Suprapubic skin (tissue), 4 donors: ENCODE measurements at regions not wholly inside any gene's neighbourhood (a gene's known extent, or its start where the extent isn't known, plus 50 kb on each side); places are given as distances from the start of the nearest gene placed in this dataset.

Experiments used
- DNase-seq, 2 donors: peaks; one replicate each; pipeline ENCODE4 v3.0.0-alpha.2; 2019; ENCODE audit warnings: low spot score in 2 of 2
- H3K27ac ChIP-seq: fragments of 200-600 bp; sonication (generic); one replicate; pipeline ENCODE4 v1.5.1; 2019
- H3K27me3 ChIP-seq: fragments of 200-600 bp; sonication (generic); one replicate; pipeline ENCODE4 v1.5.1; 2019
- H3K36me3 ChIP-seq: fragments of 200-600 bp; sonication (generic); one replicate; pipeline ENCODE4 v1.5.1; 2019
- H3K4me1 ChIP-seq: fragments of 200-600 bp; sonication (generic); one replicate; pipeline ENCODE4 v1.5.1; 2019
- H3K4me3 ChIP-seq: fragments of 200-600 bp; sonication (generic); one replicate; pipeline ENCODE4 v1.5.1; 2019; ENCODE audit warnings: mild to moderate bottlenecking
- H3K9me3 ChIP-seq: fragments of 200-600 bp; sonication (generic); one replicate; pipeline ENCODE4 v1.5.1; 2019
- CTCF ChIP-seq, 2 donors: fragments of 200-600 bp in 1 of 2; fragments of 450-650 bp in 1 of 2; sonication (generic) in 1 of 2; IDR thresholded peaks; one replicate each; pipeline ENCODE4 v1.5.1; 2016 to 2019; ENCODE audit warnings: antibody characterized with exemption in 2 of 2, mild to moderate bottlenecking in 1 of 2, moderate library complexity in 1 of 2
- EP300 ChIP-seq: sonication (generic); formaldehyde crosslinking; IDR thresholded peaks from one replicate; pipeline ENCODE4 v1.6.1; 2017; ENCODE audit warnings: antibody characterized with exemption
- POLR2A ChIP-seq, 2 donors: fragments of 450-650 bp; IDR thresholded peaks; one replicate each; pipeline ENCODE4 v1.6.1; 2017; ENCODE audit warnings: antibody characterized with exemption in 2 of 2, mild to moderate bottlenecking in 2 of 2, moderate library complexity in 2 of 2
- POLR2AphosphoS5 ChIP-seq, 3 donors: sonication (generic); formaldehyde crosslinking; IDR thresholded peaks; one replicate each; pipeline ENCODE4 v1.6.1; 2017; ENCODE audit warnings: antibody characterized with exemption in 3 of 3
- WGBS: methylation state at CpG from one replicate; pipeline ENCODE4 v1.1.5; 2018; 5-methylcytosine and 5-hydroxymethylcytosine counted together

GRCh38 chr11:36730761-36731160 lies 132.7 kb upstream of the RAG2 start:
- WGBS = 88% methylated on average over 2 of the region's 2 CpGs
- Histone ChIP-seq H3K27ac (no peak overlapping the region), H3K4me3 (no peak overlapping the region), H3K9me3 (no peaks in the 10 kb centered on the region), H3K36me3 (no peaks in the 10 kb centered on the region), H3K27me3 (peaks cover 2% of the 10 kb centered on the region), H3K4me1 (no peaks in the 10 kb centered on the region)
- TF ChIP-seq EP300 (no peak), POLR2AphosphoS5 (IDR thresholded peaks at IDR 0.05) (no peak), POLR2A (IDR thresholded peaks at IDR 0.05) (no peak), CTCF (IDR thresholded peaks at IDR 0.05) (no peak)
- no peak for DNase-seq

GRCh38 chr11:36729825-36730224 lies 131.8 kb upstream of the RAG2 start:
- TF ChIP-seq POLR2A (IDR thresholded peaks at IDR 0.05) (no peak), CTCF (IDR thresholded peaks at IDR 0.05) (no peak), POLR2AphosphoS5 (IDR thresholded peaks at IDR 0.05) (no peak), EP300 (no peak)
- Histone ChIP-seq H3K36me3 (no peaks in the 10 kb centered on the region), H3K27me3 (peaks cover 2% of the 10 kb centered on the region), H3K4me1 (no peaks in the 10 kb centered on the region), H3K4me3 (no peak overlapping the region), H3K27ac (no peak overlapping the region), H3K9me3 (no peaks in the 10 kb centered on the region)
- WGBS = 67% methylated on average over 3 of the region's 3 CpGs
- no peak for DNase-seq

- no peak for DNase-seq
- TF ChIP-seq POLR2AphosphoS5 (IDR thresholded peaks at IDR 0.05) = no peak
- no peak for TF ChIP-seq EP300
- no peak for TF ChIP-seq POLR2A (IDR thresholded peaks at IDR 0.05)
- no peak for TF ChIP-seq CTCF (IDR thresholded peaks at IDR 0.05)
- Histone ChIP-seq H3K27me3 (peaks cover 2% of the 10 kb centered on the region), H3K9me3 (no peaks in the 10 kb centered on the region), H3K36me3 (no peaks in the 10 kb centered on the region), H3K4me1 (no peaks in the 10 kb centered on the region), H3K4me3 (no peak overlapping the region), H3K27ac (no peak overlapping the region)
- WGBS = 88% methylated on average over 2 of the region's 2 CpGs
These were observed 128.4 kb upstream of the RAG2 start for GRCh38 chr11:36726420-36726819.

- WGBS = 75% methylated on average over 5 of the region's 5 CpGs
- H3K4me3 ChIP-seq = no peak overlapping the region
- no peaks in the 10 kb centered on the region for H3K36me3 ChIP-seq
- peaks cover 2% of the 10 kb centered on the region for H3K27me3 ChIP-seq
- TF ChIP-seq POLR2A (IDR thresholded peaks at IDR 0.05) = no peak
- TF ChIP-seq EP300 = no peak
- no peak for TF ChIP-seq CTCF (IDR thresholded peaks at IDR 0.05)
- no peak for TF ChIP-seq POLR2AphosphoS5 (IDR thresholded peaks at IDR 0.05)
- no peaks in the 10 kb centered on the region for H3K9me3 ChIP-seq
- H3K27ac ChIP-seq = no peak overlapping the region
- H3K4me1 ChIP-seq = no peaks in the 10 kb centered on the region
- DNase-seq = no peak
These were observed 126.8 kb upstream of the RAG2 start for GRCh38 chr11:36724742-36725385.

GRCh38 chr11:36722421-36722820 lies 124.4 kb upstream of the RAG2 start:
- 74% methylated on average over 2 of the region's 2 CpGs for WGBS
- no peak for TF ChIP-seq POLR2AphosphoS5 (IDR thresholded peaks at IDR 0.05)
- no peak for TF ChIP-seq POLR2A (IDR thresholded peaks at IDR 0.05)
- TF ChIP-seq CTCF (IDR thresholded peaks at IDR 0.05) = no peak
- TF ChIP-seq EP300 = no peak

More at GRCh38 chr11:36722421-36722820, 124.4 kb upstream of the RAG2 start:
- no peaks in the 10 kb centered on the region for H3K4me1 ChIP-seq
- no peaks in the 10 kb centered on the region for H3K9me3 ChIP-seq
- no peak overlapping the region for H3K4me3 ChIP-seq
- DNase-seq = no peak
- H3K36me3 ChIP-seq = no peaks in the 10 kb centered on the region
- no peak overlapping the region for H3K27ac ChIP-seq
- H3K27me3 ChIP-seq = no peaks in the 10 kb centered on the region
